Femur (tissue), 1 donor: ENCODE measurements at regions not wholly inside any gene's neighbourhood (a gene's known extent, or its start where the extent isn't known, plus 50 kb on each side); places are given as distances from the start of the nearest gene placed in this dataset.

Source experiments
- DNase-seq: peaks from one replicate; pipeline ENCODE4 v3.0.0-alpha.2; 2017

DNA sequence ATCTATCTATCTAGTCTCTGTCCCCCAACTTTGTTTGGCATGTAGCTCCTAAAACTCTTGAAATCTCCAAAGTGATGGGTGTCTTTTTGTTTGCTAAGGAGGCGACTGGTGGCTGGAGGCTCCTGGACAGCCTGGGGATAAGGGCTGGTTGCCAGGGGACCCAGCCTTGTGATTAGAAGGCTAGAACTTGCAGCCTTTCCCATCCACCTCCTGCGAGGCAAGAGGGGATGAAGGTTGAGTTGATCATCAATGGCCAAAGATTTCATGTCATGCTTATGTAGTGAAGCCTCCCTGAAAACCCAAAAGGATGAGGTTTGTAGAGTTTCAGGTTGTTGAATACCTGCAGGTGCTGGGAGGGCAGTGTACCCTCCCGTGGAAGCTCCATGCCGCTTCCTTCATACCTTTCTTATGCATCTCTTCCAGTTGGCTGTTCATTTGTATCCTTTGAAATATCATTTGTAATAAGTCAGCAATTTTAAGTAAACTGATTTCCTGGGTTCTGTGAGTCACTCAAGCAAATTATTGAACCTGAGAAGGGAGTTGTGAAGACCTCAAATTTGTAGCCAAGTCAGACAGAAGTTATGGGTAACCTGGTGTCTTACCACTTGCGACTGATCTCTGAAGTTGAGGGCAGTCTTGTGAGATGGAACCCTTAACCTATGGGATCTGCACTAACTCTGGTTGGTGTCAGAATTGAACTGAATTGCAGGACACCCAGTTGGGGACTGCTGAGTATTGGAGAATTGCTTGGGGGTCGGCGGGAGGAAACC lies 202.4 kb downstream of the SEC14L1 start:
- DNase-seq = no peak

DNA sequence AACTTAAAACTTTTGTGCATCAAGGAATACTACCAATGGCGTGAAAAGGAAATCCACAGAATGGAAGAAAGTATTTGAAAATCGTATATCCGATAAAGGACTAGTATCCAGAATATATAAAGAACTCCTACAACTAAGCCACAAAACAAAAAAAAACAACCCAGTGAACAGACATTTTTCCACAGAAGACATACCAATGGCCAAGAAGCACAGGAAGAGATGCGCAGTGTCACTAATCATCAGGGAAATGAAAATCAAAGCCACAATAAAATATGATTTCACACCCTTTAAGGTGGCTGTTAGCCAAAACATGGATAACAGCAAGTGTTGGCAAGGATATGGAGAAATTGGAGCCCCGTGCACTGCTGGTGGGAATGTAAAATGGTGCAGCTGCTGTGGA lies 203.3 kb downstream of the SEC14L1 start:
- DNase-seq = no peak

DNA sequence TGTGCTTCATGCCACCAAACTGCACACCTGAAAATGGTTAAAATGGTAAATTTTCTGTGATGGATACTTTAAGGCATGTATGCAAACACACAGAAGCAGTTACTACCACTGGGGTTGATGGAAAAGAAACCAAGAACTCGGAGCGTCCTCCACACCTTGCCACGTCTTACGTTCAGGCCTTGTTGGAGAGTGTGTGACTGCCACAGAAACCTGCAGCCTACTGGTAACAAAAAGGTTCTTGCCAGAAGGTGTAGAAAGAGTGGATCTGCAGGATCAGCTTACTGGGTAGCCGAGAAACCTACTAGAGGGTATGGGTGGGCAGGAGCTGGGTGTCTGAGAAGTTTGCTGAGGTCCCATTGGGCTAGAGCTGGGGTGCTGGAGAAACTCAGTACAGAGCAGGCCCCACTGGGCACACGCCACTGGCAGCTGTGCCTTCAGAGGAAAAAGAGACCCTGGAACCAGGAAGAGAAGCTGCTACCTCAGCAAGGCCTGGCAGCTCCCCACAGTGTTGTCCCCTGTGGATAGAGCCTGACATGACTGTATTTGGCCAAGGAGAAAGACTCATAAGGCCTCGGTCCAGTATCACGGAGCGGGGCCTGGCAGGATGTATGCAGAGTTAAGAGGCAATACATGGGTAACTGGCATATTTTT lies 204.6 kb downstream of the SEC14L1 start:
- no peak for DNase-seq

DNA sequence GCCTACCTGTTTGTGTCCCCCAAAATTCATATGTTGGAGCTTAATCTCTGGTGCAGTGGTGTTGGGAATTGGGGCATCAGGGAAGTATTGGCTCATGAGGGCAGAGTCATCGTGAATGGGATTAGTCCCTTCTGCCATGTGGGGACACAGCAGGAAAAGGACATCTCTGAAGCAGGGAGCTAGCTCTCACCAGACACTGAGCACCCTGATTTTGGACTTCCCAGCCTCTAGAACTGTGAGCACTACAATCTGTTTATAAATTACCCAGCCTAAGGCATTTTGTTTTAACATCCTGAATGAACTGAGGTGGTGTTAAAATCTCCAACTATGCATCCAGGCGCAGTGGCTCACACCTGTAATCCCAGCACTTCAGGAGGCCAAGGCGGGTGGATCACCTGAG lies 206.0 kb downstream of the SEC14L1 start:
- no peak for DNase-seq

DNA sequence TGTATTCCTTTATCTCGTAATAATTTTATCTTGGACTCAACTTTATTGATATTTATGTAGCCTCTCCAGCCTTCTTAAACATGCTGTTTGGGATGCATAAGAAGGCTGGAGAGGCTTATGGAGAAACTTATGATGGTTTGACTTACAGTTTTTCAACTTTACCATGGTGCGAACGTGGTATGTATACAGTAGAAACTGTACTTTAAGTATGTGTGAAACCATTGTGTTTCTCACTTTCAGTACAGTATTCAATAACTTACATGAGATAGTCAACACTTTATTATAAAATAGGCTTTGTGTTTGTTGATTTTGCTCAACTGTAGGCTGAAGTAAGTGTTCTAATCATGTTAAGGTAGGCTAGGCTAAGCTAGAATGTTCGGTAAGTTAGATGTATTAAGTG lies 206.8 kb downstream of the SEC14L1 start:
- no peak for DNase-seq

DNA sequence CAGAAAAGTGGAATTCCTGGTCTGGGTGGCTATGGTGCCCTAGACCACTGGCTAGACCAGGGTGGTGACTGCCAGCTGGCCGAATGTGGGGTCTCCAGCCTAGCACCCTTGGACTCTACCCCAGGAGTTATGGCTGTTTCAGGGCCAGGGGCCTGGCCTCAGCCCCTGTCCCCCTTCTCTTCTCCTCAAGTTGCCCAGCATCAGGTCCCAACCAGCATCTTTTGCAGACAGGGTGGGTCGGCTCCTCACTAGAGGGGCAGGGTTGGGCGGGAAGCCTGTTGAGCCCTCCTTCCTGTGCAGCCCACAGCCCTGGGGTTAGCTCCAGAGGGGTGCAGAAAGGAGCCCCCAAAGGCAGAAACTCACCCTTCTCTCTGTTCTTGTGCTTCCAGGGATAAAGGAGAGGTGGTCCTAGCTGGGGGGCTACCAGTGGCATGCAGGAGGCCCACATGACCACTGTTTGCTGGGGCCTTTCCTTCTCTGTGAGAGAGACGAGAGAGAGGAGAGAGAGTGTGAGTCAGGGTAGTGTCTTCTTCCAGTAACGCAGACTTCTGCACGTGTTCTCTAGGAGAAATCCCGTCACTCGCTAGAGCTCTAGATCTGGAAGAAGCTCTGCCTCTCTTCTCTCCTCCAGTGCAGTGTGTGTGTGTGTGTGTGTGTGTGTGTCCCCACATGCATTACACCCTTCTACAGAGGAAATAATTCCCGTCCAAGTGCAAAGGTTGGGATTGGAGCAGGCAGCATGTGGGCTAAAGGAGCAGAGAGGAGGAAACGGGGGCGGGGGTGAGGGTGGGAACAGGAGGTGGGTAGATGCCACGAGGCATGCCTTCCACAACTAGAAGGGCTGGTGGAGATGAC lies 209.4 kb downstream of the SEC14L1 start:
- DNase-seq = peak; percentile 60

DNA sequence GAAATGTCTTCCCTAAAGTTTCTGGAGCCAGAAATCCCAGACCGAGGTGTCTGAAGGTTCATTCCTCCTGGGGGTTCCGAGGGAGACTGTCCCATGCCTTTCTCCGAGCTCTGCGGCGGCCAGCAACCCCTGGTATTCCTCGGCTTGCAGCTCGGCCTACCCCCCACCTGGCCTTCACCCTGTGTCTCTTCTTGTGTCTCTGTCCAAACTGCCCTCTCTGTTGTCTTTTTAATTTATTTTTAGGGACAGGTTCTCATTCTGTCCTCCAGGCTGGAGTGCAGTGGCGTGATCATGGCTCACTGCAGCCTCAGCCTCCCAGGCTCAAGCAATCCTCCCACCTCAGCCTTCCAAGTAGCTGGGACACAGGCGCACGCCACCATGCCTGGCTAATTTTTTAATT lies 211.7 kb downstream of the SEC14L1 start:
- no peak for DNase-seq

DNA sequence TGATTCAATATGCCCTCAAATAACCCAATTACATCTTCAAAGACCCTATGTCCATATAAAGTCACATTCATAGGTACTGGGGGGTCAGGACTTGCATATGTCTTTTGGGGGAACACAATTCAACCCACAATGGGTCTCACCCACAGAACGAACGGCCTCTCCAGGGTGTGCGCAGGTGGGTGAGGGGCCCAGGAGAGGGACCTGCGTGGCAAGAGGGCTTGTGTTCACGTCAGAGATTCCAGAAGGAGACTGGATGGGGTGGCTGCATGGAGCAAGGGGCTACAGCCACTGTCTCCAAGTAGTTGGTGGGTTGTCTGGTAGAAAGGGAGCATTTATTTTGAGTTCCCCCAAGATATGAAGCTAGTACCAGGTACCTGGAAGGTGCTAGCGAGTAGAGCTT lies 212.2 kb downstream of the SEC14L1 start:
- DNase-seq = no peak

DNA sequence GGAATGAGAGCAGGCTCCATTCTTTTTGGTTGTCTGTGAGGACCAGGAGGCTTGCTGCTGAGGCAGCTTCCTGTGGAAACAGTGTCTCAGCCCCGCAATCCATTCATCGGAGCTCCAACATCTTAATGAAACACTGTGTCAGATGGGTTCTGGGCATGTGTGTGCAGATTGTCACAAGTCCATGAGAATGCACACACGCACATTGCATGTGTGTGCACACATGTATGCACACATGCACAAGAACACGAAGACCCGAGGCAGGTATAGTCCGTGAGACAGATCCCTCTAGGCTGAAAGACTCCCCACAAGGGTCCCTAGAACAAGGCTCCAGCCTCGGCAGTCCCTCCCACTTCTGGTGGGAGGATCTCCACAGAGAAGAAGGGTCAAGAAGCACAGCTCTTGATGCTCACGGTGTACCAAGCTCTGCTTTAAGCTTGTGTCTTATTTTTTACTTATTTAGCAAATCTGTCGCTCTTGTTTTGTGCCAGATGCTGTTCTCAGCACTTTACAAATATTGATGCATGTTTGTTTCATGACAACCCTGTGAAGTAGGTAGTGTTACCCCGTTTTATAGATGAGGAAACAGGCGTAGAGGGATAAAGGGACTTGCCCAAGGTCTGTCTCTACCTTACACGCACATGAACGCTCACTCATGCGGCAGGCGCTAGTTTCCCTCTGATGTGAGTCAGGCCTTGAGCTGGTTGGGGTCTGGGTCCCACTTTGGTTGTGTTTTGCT lies 213.1 kb downstream of the SEC14L1 start:
- no peak for DNase-seq

DNA sequence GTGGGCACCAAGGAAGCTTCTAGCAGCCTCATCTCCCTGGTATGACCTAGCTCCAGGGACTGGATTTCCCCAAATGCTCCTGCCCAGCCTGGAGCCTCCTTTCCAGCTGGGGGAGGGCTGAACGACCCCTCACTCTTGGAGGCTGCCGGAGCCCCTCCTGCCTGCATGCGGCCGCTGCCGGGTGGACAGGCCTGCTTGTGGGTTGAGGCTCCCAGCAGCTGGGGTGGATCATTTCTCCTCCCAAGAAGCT lies 213.6 kb downstream of the SEC14L1 start:
- DNase-seq = no peak

DNA sequence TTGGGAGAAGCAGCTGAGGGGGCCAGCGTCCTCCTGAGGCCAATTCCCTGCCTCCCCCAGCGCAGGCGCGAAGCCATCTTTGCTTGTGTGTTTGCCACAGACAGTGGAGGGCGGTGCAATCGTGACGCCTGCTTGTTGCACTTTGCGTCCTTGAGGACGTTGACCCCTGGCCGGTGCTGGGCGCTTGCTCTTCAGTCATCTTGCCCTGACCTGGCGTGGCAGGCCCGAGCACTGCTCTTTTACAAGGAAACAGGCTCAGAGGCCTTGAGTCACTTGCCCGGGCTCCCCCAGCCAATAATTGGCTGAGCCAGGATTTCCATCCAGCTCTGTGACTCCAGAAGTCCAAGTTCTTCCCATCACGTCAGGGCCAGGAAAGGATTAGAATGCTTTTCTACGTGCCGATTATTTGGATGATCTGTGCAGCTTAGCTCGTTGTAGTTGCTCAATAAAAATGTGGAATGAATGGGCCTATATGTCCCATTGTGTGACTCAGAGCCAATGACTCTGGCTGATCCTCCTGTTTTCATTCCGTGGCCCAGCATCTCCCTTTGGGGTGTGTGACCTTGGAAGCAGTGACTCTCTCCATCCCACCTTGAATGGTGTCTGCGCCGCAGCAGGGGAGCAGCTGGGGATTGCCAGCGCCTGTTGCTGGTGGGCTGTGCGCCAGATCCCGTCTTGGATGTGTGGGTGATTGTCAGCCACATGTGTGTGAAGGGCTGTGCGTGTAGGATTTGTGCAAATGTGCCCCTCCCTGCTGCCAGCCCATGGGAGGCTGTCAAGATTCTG lies 214.1 kb downstream of the SEC14L1 start:
- DNase-seq = peak; percentile 79

DNA sequence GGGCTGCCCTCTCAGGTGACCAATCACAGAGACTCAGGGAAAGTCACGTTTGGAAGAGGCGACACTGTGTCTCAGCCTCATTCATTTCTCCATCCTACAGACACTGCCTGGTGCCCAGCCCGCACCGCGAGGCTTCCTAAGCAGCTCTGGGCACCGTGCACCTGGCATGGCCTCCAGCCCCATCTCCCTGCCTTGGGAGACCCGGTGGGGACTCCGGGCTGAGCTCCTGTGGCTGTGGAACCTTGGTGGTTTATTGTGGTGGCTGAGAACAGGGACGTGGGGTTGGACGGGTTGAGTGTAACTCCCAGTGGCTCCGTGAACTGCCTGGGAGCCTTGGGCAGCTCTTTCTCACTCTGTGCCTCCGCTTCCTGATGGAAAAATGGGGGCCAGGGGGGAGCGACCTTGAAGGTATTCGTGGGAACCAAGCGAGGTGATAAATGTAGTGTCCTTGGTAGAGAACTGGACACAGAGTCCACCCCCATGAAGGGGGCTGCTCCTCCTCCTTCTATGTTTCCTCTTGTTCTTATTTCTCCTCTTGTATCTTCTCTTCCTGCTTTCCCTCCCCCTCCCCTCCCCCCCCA lies 215.4 kb downstream of the SEC14L1 start:
- no peak for DNase-seq

DNA sequence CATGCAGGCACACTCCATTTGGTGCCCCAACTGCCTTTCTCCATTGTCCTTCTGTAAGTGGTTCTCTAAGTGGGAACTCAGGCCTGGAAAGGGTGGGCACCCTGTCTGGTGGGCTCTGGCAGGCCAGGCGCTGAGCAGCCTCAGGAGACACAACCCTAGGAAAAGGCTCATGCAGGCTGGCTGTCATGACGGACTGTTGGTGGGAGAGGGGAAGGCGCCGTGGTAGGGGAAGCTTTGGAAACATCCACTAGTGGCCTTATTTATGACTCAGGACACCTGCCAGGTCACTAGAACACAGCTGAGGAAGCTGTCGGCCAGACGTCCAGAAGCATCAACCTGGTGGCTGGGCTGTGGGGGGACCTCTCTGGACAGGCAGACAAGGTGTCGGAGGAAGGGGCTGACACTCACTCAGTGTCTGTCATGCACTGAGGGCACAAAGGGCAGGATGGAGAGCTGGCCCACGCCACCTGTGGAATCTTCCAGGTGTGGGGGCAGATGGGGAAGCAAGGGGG lies 216.0 kb downstream of the SEC14L1 start:
- no peak for DNase-seq

DNA sequence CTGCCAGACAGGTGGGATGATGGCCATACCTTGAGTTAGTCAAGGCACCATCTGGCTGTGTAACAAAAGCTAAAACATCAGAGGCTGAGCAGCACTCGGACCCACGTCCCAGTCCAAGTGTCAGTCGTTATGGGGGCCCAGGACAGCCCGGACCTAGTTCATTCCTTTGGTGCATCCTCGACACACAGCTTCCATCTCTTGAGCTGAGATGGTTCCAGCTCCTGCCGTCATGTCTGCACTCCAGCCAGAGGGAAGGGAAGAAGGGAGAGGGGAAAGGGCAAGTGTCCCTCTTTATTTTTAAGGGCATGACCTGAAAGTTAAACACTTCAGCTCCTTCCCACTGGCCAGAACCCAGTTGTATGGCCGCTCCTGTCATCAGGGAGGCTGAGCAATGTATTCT lies 218.0 kb downstream of the SEC14L1 start:
- DNase-seq = no peak

DNA sequence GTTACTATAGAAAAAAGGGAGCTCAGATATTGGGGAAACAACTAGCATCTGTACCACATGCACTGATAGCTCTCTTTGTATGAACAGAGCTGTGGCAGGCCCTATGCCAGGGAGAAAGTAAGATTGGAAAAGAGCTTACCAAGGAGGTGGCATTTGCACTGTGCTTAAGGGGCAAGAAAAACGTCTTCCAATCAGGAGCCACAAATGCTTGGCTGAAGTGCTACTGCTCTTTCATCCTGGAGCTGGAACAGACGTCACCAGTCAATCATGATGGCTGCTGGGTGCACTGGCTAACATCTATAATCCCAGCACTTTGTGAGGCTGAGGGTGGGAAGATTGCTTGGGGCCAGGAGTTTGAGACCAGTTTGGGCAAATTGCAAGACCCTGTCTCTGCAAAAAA lies 218.5 kb downstream of the SEC14L1 start:
- DNase-seq = no peak

DNA sequence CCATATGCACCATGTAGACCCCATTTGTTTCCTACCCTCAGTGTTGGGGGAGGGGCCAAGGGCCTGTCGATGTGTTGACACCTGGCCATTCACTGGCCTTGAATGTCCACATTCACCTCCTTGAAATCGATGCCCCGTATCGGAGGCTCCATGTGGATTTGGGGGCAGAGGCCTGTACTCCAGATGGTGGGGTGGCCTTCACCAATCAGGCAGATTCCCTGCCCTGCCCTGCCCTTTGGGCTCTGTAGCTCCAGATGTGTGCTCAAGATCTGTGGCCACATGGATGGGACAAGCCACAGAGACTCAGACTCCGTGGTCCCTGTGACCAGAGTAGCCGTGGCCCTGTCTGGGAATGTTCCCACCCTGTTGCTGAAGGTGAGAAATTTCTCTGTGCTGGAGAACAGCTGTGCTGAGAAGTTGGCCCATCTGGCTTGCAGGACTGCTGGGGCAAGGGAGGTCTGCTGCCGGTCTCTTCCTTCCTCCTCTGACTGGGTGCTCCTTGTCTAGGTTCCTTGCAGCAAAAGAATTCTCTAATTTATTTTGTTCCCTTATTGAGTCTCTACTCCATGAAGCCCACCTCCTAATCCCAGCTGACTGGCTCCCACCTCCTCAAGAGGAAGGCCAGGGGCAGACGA lies 221.3 kb downstream of the SEC14L1 start:
- DNase-seq = peak; percentile 17

DNA sequence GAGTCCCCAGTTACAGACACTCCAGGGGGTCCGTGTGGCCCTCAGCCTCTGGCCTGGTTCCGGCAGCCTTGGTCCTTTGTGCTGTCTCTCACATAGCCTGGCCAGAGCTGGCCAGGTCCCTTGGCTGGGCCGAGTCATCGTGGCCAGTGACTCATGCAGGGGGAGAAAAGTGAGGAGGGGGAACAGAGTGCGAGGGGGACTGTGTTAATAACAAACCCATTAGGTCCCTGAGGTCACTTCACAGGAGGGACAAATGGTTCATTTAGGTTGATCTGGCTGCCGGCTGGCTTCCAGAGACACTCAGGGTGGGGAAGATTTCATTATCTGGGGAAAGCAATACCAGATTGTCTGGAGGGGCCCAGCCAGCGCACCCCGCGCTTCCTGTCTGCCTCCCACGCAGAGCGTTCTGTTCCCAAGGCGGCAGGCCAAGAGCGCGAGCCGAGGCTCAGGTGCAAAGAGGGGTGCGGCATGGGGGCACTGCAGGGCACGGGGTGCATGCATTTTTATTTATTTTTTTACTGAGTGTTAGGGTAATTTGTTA lies 223.1 kb downstream of the SEC14L1 start:
- peak; percentile 31 for DNase-seq

DNA sequence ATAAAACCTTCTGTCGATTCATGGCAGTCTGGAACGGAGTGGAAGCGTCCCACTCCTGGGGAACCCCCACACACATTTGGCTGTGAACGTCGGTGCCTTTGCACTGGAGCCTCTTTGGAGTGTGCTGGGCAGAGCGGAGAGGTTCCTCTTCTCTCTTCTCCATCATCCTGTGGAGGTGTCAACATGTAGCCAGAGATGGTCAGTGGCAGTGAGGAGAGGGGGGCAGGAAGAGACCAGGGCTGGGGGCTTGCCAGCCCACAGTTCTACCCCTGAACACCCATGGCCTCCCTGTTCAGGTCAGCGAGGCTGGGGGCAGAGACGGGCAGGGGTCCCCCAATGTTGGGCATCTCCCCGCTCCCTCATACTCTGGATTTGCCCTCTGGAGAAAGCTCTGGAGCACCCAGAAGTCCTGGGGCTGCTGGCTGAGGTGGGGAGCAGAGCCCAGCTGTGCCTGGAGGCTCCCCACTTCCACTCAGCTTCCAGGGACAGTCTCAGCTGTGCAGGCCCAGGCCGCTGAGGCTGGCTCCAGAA lies 223.7 kb downstream of the SEC14L1 start:
- no peak for DNase-seq

DNA sequence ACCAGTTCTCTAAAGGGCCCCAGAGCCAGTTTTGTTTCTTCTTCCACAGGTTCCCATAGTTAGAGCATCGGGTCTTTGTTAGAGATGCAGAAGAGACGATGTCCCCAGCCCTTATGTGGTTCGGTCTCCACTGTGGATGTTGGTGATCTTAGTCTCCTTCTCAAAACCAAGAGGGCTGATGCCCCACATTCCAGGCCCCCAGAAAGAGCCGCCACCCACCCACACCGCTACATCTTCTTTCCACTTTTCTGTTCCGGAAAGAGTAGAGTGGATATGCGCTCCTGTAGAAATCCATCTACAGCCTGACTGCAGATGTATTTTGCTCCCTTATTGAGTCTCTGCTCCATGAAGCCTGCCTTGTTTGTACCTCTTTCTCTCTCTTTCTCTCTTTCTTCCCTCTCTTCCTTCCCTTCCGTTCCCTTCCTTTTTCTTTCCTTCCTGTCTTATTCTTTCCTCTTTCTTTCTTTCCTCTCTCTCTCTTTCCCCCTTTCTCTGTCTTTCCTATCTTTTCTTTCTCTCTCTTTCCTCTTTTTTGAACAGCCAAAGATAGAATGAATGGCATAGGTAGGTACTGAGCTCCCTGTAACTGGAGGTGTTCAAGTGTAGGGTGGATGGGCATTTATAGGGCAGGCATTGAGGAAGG lies 224.3 kb downstream of the SEC14L1 start:
- DNase-seq = no peak

DNA sequence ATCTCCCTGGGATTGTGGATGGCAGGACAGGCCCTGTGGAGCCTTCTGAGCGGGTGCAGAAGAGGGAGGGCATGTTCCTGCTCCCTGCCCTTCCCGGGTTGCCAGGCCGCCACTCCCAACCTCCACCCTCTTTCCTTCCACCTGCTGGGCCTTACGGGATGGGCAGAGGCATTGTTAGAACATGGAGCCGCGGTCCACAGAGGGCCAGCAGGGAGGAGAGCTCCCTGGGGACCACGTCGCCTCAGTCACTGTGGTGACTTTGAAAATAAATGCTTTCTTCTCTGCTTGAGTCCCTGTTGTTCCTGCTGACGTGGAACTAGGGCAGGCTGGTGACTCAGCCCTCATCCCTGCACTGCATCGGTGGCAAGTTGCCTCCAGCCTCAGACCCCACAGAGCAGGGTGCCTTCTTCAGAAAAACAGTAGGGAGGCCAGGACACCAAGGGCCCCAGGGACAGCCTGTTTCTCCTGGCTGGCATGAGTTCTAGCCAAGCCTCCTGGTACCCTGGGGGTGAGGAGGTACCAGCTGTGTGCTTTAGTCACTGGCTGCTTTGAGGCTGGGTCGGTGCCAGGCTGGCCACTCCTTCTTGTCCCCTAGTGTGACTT lies 224.9 kb downstream of the SEC14L1 start:
- peak; percentile 66 for DNase-seq
